ENCODE measurements at regions not wholly inside any gene's neighbourhood (a gene's known extent, or its start where the extent isn't known, plus 50 kb on each side); places are given as distances from the start of the nearest gene placed in this dataset.

GRCh38 chr14:89651805-89652204 lies 234.8 kb upstream of the FOXN3 start:
- intact Hi-C loops (cut with DNase I) = no loop called here
- no peaks in the 10 kb centered on the region for H3K27me3 ChIP-seq
- H3K4me3 ChIP-seq = no peak overlapping the region
- H3K4me1 ChIP-seq = no peaks in the 10 kb centered on the region
- H3K36me3 ChIP-seq = no peaks in the 10 kb centered on the region
- DNase-seq (ENCODE audit: extremely low spot score) = no peak
- TF ChIP-seq EP300 (IDR thresholded peaks at IDR 0.05) (no peak), POLR2AphosphoS5 (IDR thresholded peaks at IDR 0.05) (no peak), POLR2A (IDR thresholded peaks at IDR 0.05; ENCODE audit: low read depth) (no peak), CTCF (IDR thresholded peaks at IDR 0.05) (no peak)
- no peaks in the 10 kb centered on the region for H3K9me3 ChIP-seq
- 100% methylated on average over 2 of the region's 2 CpGs for WGBS
- H3K27ac ChIP-seq (replicated peaks in 1 of 4) = no peak overlapping the region

- TF ChIP-seq POLR2A (IDR thresholded peaks at IDR 0.05; ENCODE audit: low read depth) = no peak
- Histone ChIP-seq H3K27me3 (no peaks in the 10 kb centered on the region), H3K9me3 (no peaks in the 10 kb centered on the region), H3K4me1 (no peaks in the 10 kb centered on the region), H3K4me3 (no peak overlapping the region), H3K27ac (replicated peaks in 1 of 4) (no peak overlapping the region), H3K36me3 (no peaks in the 10 kb centered on the region)
- intact Hi-C loops (cut with DNase I) = no loop called here
- WGBS = 95% methylated on average over 4 of the region's 4 CpGs
- DNase-seq (ENCODE audit: extremely low spot score) = no peak
Observed at GRCh38 chr14:89650077-89650978, 233.3 kb upstream of the FOXN3 start.

- intact Hi-C loops (cut with DNase I) = no loop called here
- TF ChIP-seq POLR2A (IDR thresholded peaks at IDR 0.05; ENCODE audit: low read depth) (no peak), POLR2AphosphoS5 (IDR thresholded peaks at IDR 0.05) (no peak), EP300 (IDR thresholded peaks at IDR 0.05) (no peak), CTCF (IDR thresholded peaks at IDR 0.05) (no peak)
- no peaks in the 10 kb centered on the region for H3K36me3 ChIP-seq
- no peak for DNase-seq (ENCODE audit: extremely low spot score)
- WGBS = 85% methylated on average over 7 of the region's 7 CpGs
- no peaks in the 10 kb centered on the region for H3K4me1 ChIP-seq
- no peaks in the 10 kb centered on the region for H3K9me3 ChIP-seq
- no peak overlapping the region for H3K4me3 ChIP-seq
- no peak overlapping the region for H3K27ac ChIP-seq (replicated peaks in 1 of 4)
- no peaks in the 10 kb centered on the region for H3K27me3 ChIP-seq
Observed at GRCh38 chr14:89649451-89650075, 232.5 kb upstream of the FOXN3 start.

DNA sequence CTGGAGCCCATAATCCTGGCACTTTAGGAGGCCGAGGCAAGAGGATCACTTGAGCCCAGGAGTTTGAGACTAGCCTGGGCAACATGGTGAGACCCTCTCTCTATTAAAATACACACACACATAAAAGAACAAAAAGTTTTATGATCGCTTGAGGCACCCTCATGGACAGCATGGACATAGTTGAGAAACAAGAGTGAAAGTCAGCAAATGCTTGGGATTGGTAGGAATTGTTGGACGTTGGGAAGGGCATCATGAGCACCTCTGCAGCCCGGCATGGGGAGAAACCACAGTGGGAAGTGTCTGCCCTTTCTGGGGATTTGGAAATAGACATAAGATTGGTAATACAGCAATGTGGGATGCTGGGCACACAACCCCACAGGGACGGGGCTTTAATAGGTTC lies 231.9 kb upstream of the FOXN3 start:
- Histone ChIP-seq H3K36me3 (no peaks in the 10 kb centered on the region), H3K9me3 (no peaks in the 10 kb centered on the region), H3K27me3 (no peaks in the 10 kb centered on the region), H3K27ac (replicated peaks in 1 of 4) (no peak overlapping the region), H3K4me1 (no peaks in the 10 kb centered on the region), H3K4me3 (no peak overlapping the region)
- no peak for DNase-seq (ENCODE audit: extremely low spot score)
- WGBS = 94% methylated on average over 5 of the region's 5 CpGs
- intact Hi-C loops (cut with DNase I) = no loop called here
- TF ChIP-seq EP300 (IDR thresholded peaks at IDR 0.05) (no peak), CTCF (IDR thresholded peaks at IDR 0.05) (no peak), POLR2AphosphoS5 (IDR thresholded peaks at IDR 0.05) (no peak), POLR2A (IDR thresholded peaks at IDR 0.05; ENCODE audit: low read depth) (no peak)

- no peak for DNase-seq (ENCODE audit: extremely low spot score)
- H3K36me3 ChIP-seq = no peaks in the 10 kb centered on the region
- intact Hi-C loops (cut with DNase I) = no loop called here
- H3K9me3 ChIP-seq = no peaks in the 10 kb centered on the region
- H3K27ac ChIP-seq (replicated peaks in 1 of 4) = no peak overlapping the region
- no peaks in the 10 kb centered on the region for H3K27me3 ChIP-seq
- H3K4me1 ChIP-seq = no peaks in the 10 kb centered on the region
- no peak overlapping the region for H3K4me3 ChIP-seq
- WGBS = 88% methylated on average over 3 of the region's 3 CpGs
- TF ChIP-seq CTCF (IDR thresholded peaks at IDR 0.05) (no peak), POLR2A (IDR thresholded peaks at IDR 0.05; ENCODE audit: low read depth) (no peak)
Observed at GRCh38 chr14:89648510-89648909, 231.5 kb upstream of the FOXN3 start.

Measured in esophagus muscularis mucosa (tissue), 4 donors.